ENCODE measurements at regions not wholly inside any gene's neighbourhood (a gene's known extent, or its start where the extent isn't known, plus 50 kb on each side); places are given as distances from the start of the nearest gene placed in this dataset.

DNA sequence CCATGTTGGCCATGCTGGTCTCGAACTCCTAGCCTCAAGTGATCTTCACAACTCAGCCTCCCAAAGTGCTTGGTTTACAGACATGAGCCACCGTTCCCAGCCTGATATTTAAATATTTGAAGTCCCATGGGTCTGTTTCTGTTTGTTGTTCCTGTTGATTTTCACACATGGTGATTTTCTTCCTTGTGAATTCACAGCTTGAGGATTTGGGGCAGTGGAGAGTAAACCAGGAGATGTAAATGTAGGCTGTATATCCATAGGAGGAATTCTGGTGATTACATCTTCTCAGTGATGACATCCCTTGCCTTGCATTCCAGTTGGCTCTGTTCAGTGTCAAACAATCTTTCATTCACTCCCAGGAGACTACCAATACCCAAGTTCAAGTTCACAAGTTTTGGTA lies 471.9 kb downstream of the KCTD12 start:
- Histone ChIP-seq H3K36me3 (replicated peaks; ENCODE audit: insufficient read depth, low read length) (no peaks in the 10 kb centered on the region), H3F3A (ENCODE audit: insufficient read depth, low read length) (no peaks in the 10 kb centered on the region), H3K27ac (ENCODE audit: low read length) (no peak overlapping the region)

GRCh38 chr13:76406243-76406642 lies 480.0 kb downstream of the KCTD12 start:
- no peak overlapping the region for H3K4me2 ChIP-seq (ENCODE audit: low read depth, low read length)
- H3K36me3 ChIP-seq (replicated peaks; ENCODE audit: insufficient read depth, low read length), result no peaks in the 10 kb centered on the region
- no peak for DNase-seq
- no peaks in the 10 kb centered on the region for H3K4me1 ChIP-seq (ENCODE audit: low read length)
- H2AFZ ChIP-seq (ENCODE audit: low read length), result no peak overlapping the region
- H3K9ac ChIP-seq (ENCODE audit: low read length), result no peak overlapping the region
- no peaks in the 10 kb centered on the region for H3F3A ChIP-seq (ENCODE audit: insufficient read depth, low read length)
- no peaks in the 10 kb centered on the region for H4K20me1 ChIP-seq (ENCODE audit: insufficient read depth, low read length)
- no peaks in the 10 kb centered on the region for H3K79me2 ChIP-seq (ENCODE audit: low read length)
- H3K27ac ChIP-seq (ENCODE audit: low read length), result no peak overlapping the region
- no peaks in the 10 kb centered on the region for H3K27me3 ChIP-seq (replicated peaks; ENCODE audit: insufficient read depth, low read length)
- no peak overlapping the region for H3K4me3 ChIP-seq (ENCODE audit: low read length)
- TF ChIP-seq, protein P1, sequence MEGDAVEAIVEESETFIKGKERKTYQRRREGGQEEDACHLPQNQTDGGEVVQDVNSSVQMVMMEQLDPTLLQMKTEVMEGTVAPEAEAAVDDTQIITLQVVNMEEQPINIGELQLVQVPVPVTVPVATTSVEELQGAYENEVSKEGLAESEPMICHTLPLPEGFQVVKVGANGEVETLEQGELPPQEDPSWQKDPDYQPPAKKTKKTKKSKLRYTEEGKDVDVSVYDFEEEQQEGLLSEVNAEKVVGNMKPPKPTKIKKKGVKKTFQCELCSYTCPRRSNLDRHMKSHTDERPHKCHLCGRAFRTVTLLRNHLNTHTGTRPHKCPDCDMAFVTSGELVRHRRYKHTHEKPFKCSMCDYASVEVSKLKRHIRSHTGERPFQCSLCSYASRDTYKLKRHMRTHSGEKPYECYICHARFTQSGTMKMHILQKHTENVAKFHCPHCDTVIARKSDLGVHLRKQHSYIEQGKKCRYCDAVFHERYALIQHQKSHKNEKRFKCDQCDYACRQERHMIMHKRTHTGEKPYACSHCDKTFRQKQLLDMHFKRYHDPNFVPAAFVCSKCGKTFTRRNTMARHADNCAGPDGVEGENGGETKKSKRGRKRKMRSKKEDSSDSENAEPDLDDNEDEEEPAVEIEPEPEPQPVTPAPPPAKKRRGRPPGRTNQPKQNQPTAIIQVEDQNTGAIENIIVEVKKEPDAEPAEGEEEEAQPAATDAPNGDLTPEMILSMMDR (IDR thresholded peaks at IDR 0.05; ENCODE audit: low read length), result no peak
- TF ChIP-seq EZH2 (optimal IDR thresholded peaks at IDR 0.05; ENCODE audit: low read depth, low read length) (no peak), EZH2phosphoT487 (IDR thresholded peaks at IDR 0.05; ENCODE audit: low read length) (no peak)
- no peaks in the 10 kb centered on the region for H3K9me3 ChIP-seq (replicated peaks; ENCODE audit: insufficient read depth, low read length)
- H3K9me2 ChIP-seq (replicated peaks; ENCODE audit: insufficient read depth, low read length), result no peaks in the 10 kb centered on the region

More for the DNA sequence above, 471.9 kb downstream of the KCTD12 start:
- TF ChIP-seq, protein P1 (IDR thresholded peaks at IDR 0.05; ENCODE audit: low read length), result no peak
- no peak for TF ChIP-seq EZH2phosphoT487 (IDR thresholded peaks at IDR 0.05; ENCODE audit: low read length)
- TF ChIP-seq EZH2 (optimal IDR thresholded peaks at IDR 0.05; ENCODE audit: low read depth, low read length), result no peak
- Histone ChIP-seq H2AFZ (ENCODE audit: low read length) (no peak overlapping the region), H3K79me2 (ENCODE audit: low read length) (no peaks in the 10 kb centered on the region), H3K4me1 (ENCODE audit: low read length) (no peaks in the 10 kb centered on the region), H4K20me1 (ENCODE audit: insufficient read depth, low read length) (no peaks in the 10 kb centered on the region), H3K4me3 (ENCODE audit: low read length) (no peak overlapping the region), H3K4me2 (ENCODE audit: low read depth, low read length) (no peak overlapping the region), H3K27me3 (replicated peaks; ENCODE audit: insufficient read depth, low read length) (no peaks in the 10 kb centered on the region), H3K9me2 (replicated peaks; ENCODE audit: insufficient read depth, low read length) (no peaks in the 10 kb centered on the region), H3K9ac (ENCODE audit: low read length) (no peak overlapping the region), H3K9me3 (replicated peaks; ENCODE audit: insufficient read depth, low read length) (no peaks in the 10 kb centered on the region)
- DNase-seq, result no peak

- Histone ChIP-seq H3K9ac (ENCODE audit: low read length) (no peak overlapping the region), H3K9me2 (replicated peaks; ENCODE audit: insufficient read depth, low read length) (no peaks in the 10 kb centered on the region), H3K4me3 (ENCODE audit: low read length) (no peak overlapping the region), H3F3A (ENCODE audit: insufficient read depth, low read length) (no peaks in the 10 kb centered on the region), H3K27me3 (replicated peaks; ENCODE audit: insufficient read depth, low read length) (no peaks in the 10 kb centered on the region), H3K36me3 (replicated peaks; ENCODE audit: insufficient read depth, low read length) (no peaks in the 10 kb centered on the region), H3K79me2 (ENCODE audit: low read length) (no peaks in the 10 kb centered on the region), H3K4me2 (ENCODE audit: low read depth, low read length) (no peak overlapping the region), H2AFZ (ENCODE audit: low read length) (no peak overlapping the region), H3K9me3 (replicated peaks; ENCODE audit: insufficient read depth, low read length) (no peaks in the 10 kb centered on the region), H3K27ac (ENCODE audit: low read length) (no peak overlapping the region), H4K20me1 (ENCODE audit: insufficient read depth, low read length) (no peaks in the 10 kb centered on the region), H3K4me1 (ENCODE audit: low read length) (peaks cover 8% of the 10 kb centered on the region)
- TF ChIP-seq EZH2phosphoT487 (IDR thresholded peaks at IDR 0.05; ENCODE audit: low read length) (no peak), EZH2 (optimal IDR thresholded peaks at IDR 0.05; ENCODE audit: low read depth, low read length) (no peak)
- TF ChIP-seq, protein P1 (IDR thresholded peaks at IDR 0.05; ENCODE audit: low read length), result no peak
- DNase-seq, result no peak
These were observed 487.8 kb downstream of the KCTD12 start for GRCh38 chr13:76398425-76398824.

Measured in MM.1S (cell line).